CD8-positive, alpha-beta memory T cell (primary cell): ENCODE measurements at regions not wholly inside any gene's neighbourhood (a gene's known extent, or its start where the extent isn't known, plus 50 kb on each side); places are given as distances from the start of the nearest gene placed in this dataset.

Experiments
- CTCF ChIA-PET: fragments of 350-600 bp; sonication (Branson Sonifier 250); formaldehyde crosslinking; loops from one replicate; lab custom pipeline; 2021; ENCODE audit warnings: antibody characterized with exemption; lab: Charles Lee
- POLR2A ChIA-PET: fragments of 350-600 bp; sonication (Branson Sonifier 250); formaldehyde crosslinking; loops from one replicate; lab custom pipeline; 2021; ENCODE audit warnings: antibody characterized with exemption; lab: Charles Lee
- DNase-seq, 5 donors: peaks; one replicate each; pipeline versions ENCODE4 v3.0.0 to v3.0.0-alpha.2; 2020 to 2022; ENCODE audit warnings: mixed read lengths in 1 of 5
- H3K27ac ChIP-seq: one replicate; pipeline ENCODE4 v1.7.0; 2013; ENCODE audit warnings: low read depth, mild to moderate bottlenecking, low read length, moderate library complexity
- H3K27me3 ChIP-seq: 2 replicates; pipeline ENCODE4 v1.7.0; 2013; ENCODE audit warnings: low read length, mild to moderate bottlenecking; ENCODE audit not compliant: insufficient read depth, poor library complexity, severe bottlenecking
- H3K36me3 ChIP-seq: 2 replicates; pipeline ENCODE4 v1.7.0; 2013; ENCODE audit warnings: mild to moderate bottlenecking, low read length, moderate library complexity; ENCODE audit not compliant: insufficient read depth
- H3K4me1 ChIP-seq: 2 replicates; pipeline ENCODE4 v1.7.0; 2013; ENCODE audit warnings: mild to moderate bottlenecking, low read length, moderate library complexity; ENCODE audit not compliant: insufficient read depth
- H3K4me3 ChIP-seq: 2 replicates; pipeline ENCODE4 v1.7.0; 2013; ENCODE audit warnings: mild to moderate bottlenecking, low read length
- H3K9me3 ChIP-seq: 2 replicates; pipeline ENCODE4 v1.7.0; 2013; ENCODE audit warnings: mild to moderate bottlenecking, low read length
- H3K27ac Mint-ChIP-seq, 8 donors: one replicate each; pipeline ENCODE4 v1.8.0; 2020 to 2021; ENCODE audit warnings: mixed read lengths in 8 of 8, mild to moderate bottlenecking in 6 of 8, inconsistent platforms in 3 of 8, moderate library complexity in 3 of 8
- H3K27me3 Mint-ChIP-seq, 2 donors: one replicate each; pipeline ENCODE4 v1.8.0; 2020 to 2021; ENCODE audit warnings: mixed read lengths in 2 of 2, mild to moderate bottlenecking in 1 of 2, moderate library complexity in 1 of 2
- H3K36me3 Mint-ChIP-seq, 3 donors: one replicate each; pipeline ENCODE4 v1.8.0; 2020 to 2021; ENCODE audit warnings: mixed read lengths in 3 of 3, inconsistent platforms in 1 of 3, mild to moderate bottlenecking in 1 of 3
- H3K4me1 Mint-ChIP-seq, 3 donors: one replicate each; pipeline ENCODE4 v1.8.0; 2020 to 2021; ENCODE audit warnings: mixed read lengths in 3 of 3, inconsistent platforms in 1 of 3, mild to moderate bottlenecking in 1 of 3
- H3K4me3 Mint-ChIP-seq, 7 donors: one replicate each; pipeline ENCODE4 v1.8.0; 2020 to 2021; ENCODE audit warnings: mixed read lengths in 7 of 7, mild to moderate bottlenecking in 6 of 7, moderate library complexity in 4 of 7, inconsistent platforms in 2 of 7
- H3K9me3 Mint-ChIP-seq, 5 donors: one replicate each; pipeline ENCODE4 v1.8.0; 2020 to 2022; ENCODE audit warnings: mixed read lengths in 5 of 5, mild to moderate bottlenecking in 3 of 5, moderate library complexity in 2 of 5, inconsistent platforms in 1 of 5

GRCh38 chr6:130661077-130661476, 166.1 kb upstream of the SMLR1 start:
- peaks cover 0 to 2% (median 0%) of the 10 kb centered on the region in 5 donors for H3K9me3 Mint-ChIP-seq
- H3K9me3 ChIP-seq = no peaks in the 10 kb centered on the region
- H3K27ac ChIP-seq = no peak overlapping the region
- H3K4me3 ChIP-seq = no peak overlapping the region
- ChIA-PET CTCF (no interaction called here), POLR2A (no interaction called here)
- no peak for DNase-seq
- H3K4me1 Mint-ChIP-seq = no peaks in the 10 kb centered on the region
- H3K27me3 Mint-ChIP-seq = no peaks in the 10 kb centered on the region
- no peak overlapping the region for H3K27ac Mint-ChIP-seq
- H3K36me3 Mint-ChIP-seq = peaks cover 0 to 4% (median 0%) of the 10 kb centered on the region in 3 donors
- H3K4me3 Mint-ChIP-seq = no peak overlapping the region
- H3K4me1 ChIP-seq = no peaks in the 10 kb centered on the region
- no peaks in the 10 kb centered on the region for H3K36me3 ChIP-seq
- no peaks in the 10 kb centered on the region for H3K27me3 ChIP-seq

- no peak overlapping the region for H3K4me3 ChIP-seq
- DNase-seq = no peak
- peaks cover 0 to 4% (median 0%) of the 10 kb centered on the region in 3 donors for H3K36me3 Mint-ChIP-seq
- no peak overlapping the region for H3K27ac ChIP-seq
- no peaks in the 10 kb centered on the region for H3K4me1 Mint-ChIP-seq
- no peaks in the 10 kb centered on the region for H3K36me3 ChIP-seq
- CTCF ChIA-PET = no interaction called here
- H3K9me3 ChIP-seq = no peaks in the 10 kb centered on the region
- no peak overlapping the region for H3K27ac Mint-ChIP-seq
- H3K27me3 ChIP-seq = no peaks in the 10 kb centered on the region
- POLR2A ChIA-PET = no interaction called here
- H3K4me3 Mint-ChIP-seq = no peak overlapping the region
- no peaks in the 10 kb centered on the region for H3K4me1 ChIP-seq
- peaks cover 0 to 2% (median 0%) of the 10 kb centered on the region in 5 donors for H3K9me3 Mint-ChIP-seq
- H3K27me3 Mint-ChIP-seq = peaks cover 0 to 2% of the 10 kb centered on the region in 2 donors
Observed at GRCh38 chr6:130666786-130667185, 160.4 kb upstream of the SMLR1 start.

- Histone ChIP-seq H3K4me1 (no peaks in the 10 kb centered on the region), H3K27me3 (no peaks in the 10 kb centered on the region), H3K4me3 (no peak overlapping the region), H3K27ac (no peak overlapping the region), H3K36me3 (no peaks in the 10 kb centered on the region), H3K9me3 (no peaks in the 10 kb centered on the region)
- Mint-ChIP-seq H3K27ac (no peak overlapping the region), H3K9me3 (peaks cover 0 to 1% (median 0%) of the 10 kb centered on the region in 5 donors), H3K27me3 (peaks cover 0 to 2% of the 10 kb centered on the region in 2 donors), H3K36me3 (peaks cover 0 to 6% (median 0%) of the 10 kb centered on the region in 3 donors), H3K4me1 (peaks cover 2 to 3% (median 2%) of the 10 kb centered on the region in 3 donors), H3K4me3 (no peak overlapping the region)
- ChIA-PET POLR2A (no interaction called here), CTCF (interaction anchor here (0.9 kb wide), 1 partner anchor 28 kb away, joined by 3 read pairs; no protein-coding TSS in a partner anchor)
- no peak for DNase-seq
Observed at GRCh38 chr6:130670142-130670541, 157.1 kb upstream of the SMLR1 start.

GRCh38 chr6:130671119-130671518, 156.1 kb upstream of the SMLR1 start:
- Mint-ChIP-seq H3K27ac (no peak overlapping the region), H3K9me3 (no peaks in the 10 kb centered on the region), H3K4me1 (peaks cover 6 to 12% (median 10%) of the 10 kb centered on the region in 3 donors), H3K27me3 (peaks cover 0 to 2% of the 10 kb centered on the region in 2 donors), H3K4me3 (no peak overlapping the region), H3K36me3 (peaks cover 0 to 5% (median 0%) of the 10 kb centered on the region in 3 donors)
- Histone ChIP-seq H3K27me3 (no peaks in the 10 kb centered on the region), H3K36me3 (no peaks in the 10 kb centered on the region), H3K4me3 (no peak overlapping the region), H3K4me1 (no peaks in the 10 kb centered on the region), H3K9me3 (no peaks in the 10 kb centered on the region), H3K27ac (no peak overlapping the region)
- no peak for DNase-seq
- ChIA-PET CTCF (no interaction called here), POLR2A (no interaction called here)

- H3K9me3 Mint-ChIP-seq = no peaks in the 10 kb centered on the region
- peaks cover 0 to 5% (median 0%) of the 10 kb centered on the region in 3 donors for H3K36me3 Mint-ChIP-seq
- no peak overlapping the region for H3K27ac ChIP-seq
- peaks cover 11 to 16% (median 15%) of the 10 kb centered on the region in 3 donors for H3K4me1 Mint-ChIP-seq
- no peaks in the 10 kb centered on the region for H3K9me3 ChIP-seq
- DNase-seq = no peak
- H3K27me3 ChIP-seq = no peaks in the 10 kb centered on the region
- no peaks in the 10 kb centered on the region for H3K4me1 ChIP-seq
- no peak overlapping the region for H3K4me3 Mint-ChIP-seq
- ChIA-PET CTCF (no interaction called here), POLR2A (no interaction called here)
- no peak overlapping the region for H3K27ac Mint-ChIP-seq
- no peaks in the 10 kb centered on the region for H3K27me3 Mint-ChIP-seq
- H3K36me3 ChIP-seq = no peaks in the 10 kb centered on the region
- no peak overlapping the region for H3K4me3 ChIP-seq
Observed at GRCh38 chr6:130671577-130671976, 155.6 kb upstream of the SMLR1 start.

GRCh38 chr6:130672153-130672552, 155.1 kb upstream of the SMLR1 start:
- Histone ChIP-seq H3K4me3 (no peak overlapping the region), H3K4me1 (no peaks in the 10 kb centered on the region), H3K9me3 (no peaks in the 10 kb centered on the region), H3K27ac (no peak overlapping the region), H3K27me3 (no peaks in the 10 kb centered on the region), H3K36me3 (no peaks in the 10 kb centered on the region)
- Mint-ChIP-seq H3K27ac (no peak overlapping the region), H3K27me3 (no peaks in the 10 kb centered on the region), H3K9me3 (peaks cover 0 to 5% (median 4%) of the 10 kb centered on the region in 5 donors), H3K4me3 (no peak overlapping the region), H3K36me3 (peaks cover 0 to 9% (median 3%) of the 10 kb centered on the region in 3 donors), H3K4me1 (peaks cover 11 to 20% (median 15%) of the 10 kb centered on the region in 3 donors)
- CTCF ChIA-PET = no interaction called here
- DNase-seq = no peak
- POLR2A ChIA-PET = no interaction called here

GRCh38 chr6:130674604-130675003, 152.6 kb upstream of the SMLR1 start:
- Histone ChIP-seq H3K4me3 (no peak overlapping the region), H3K4me1 (no peaks in the 10 kb centered on the region), H3K27ac (no peak overlapping the region), H3K36me3 (no peaks in the 10 kb centered on the region), H3K9me3 (no peaks in the 10 kb centered on the region), H3K27me3 (no peaks in the 10 kb centered on the region)
- Mint-ChIP-seq H3K4me1 (peaks cover 11 to 20% (median 15%) of the 10 kb centered on the region in 3 donors), H3K27ac (no peak overlapping the region), H3K9me3 (peaks cover 7 to 18% (median 10%) of the 10 kb centered on the region in 5 donors), H3K36me3 (peaks cover 0 to 26% (median 7%) of the 10 kb centered on the region in 3 donors), H3K27me3 (no peaks in the 10 kb centered on the region), H3K4me3 (no peak overlapping the region)
- ChIA-PET POLR2A (no interaction called here), CTCF (no interaction called here)
- DNase-seq = no peak

- Histone ChIP-seq H3K9me3 (no peaks in the 10 kb centered on the region), H3K4me3 (no peak overlapping the region), H3K27ac (no peak overlapping the region), H3K36me3 (no peaks in the 10 kb centered on the region), H3K4me1 (no peaks in the 10 kb centered on the region), H3K27me3 (no peaks in the 10 kb centered on the region)
- no peaks in the 10 kb centered on the region for H3K27me3 Mint-ChIP-seq
- POLR2A ChIA-PET = no interaction called here
- no peak for DNase-seq
- H3K9me3 Mint-ChIP-seq = peaks cover 7 to 18% (median 10%) of the 10 kb centered on the region in 5 donors
- peaks cover 11 to 20% (median 15%) of the 10 kb centered on the region in 3 donors for H3K4me1 Mint-ChIP-seq
- no peak overlapping the region for H3K27ac Mint-ChIP-seq
- H3K4me3 Mint-ChIP-seq = no peak overlapping the region
- H3K36me3 Mint-ChIP-seq = peaks cover 0 to 26% (median 7%) of the 10 kb centered on the region in 3 donors
- CTCF ChIA-PET = no interaction called here
Observed at GRCh38 chr6:130675072-130675471, 152.1 kb upstream of the SMLR1 start.
